NCI-H1105 (cell line): ENCODE measurements at regions not wholly inside any gene's neighbourhood (a gene's known extent, or its start where the extent isn't known, plus 50 kb on each side); places are given as distances from the start of the nearest gene placed in this dataset.

Experiments used
- DNase-seq: peaks from one replicate; lab custom pipeline; 2025; lab: John Stamatoyannopoulos, UW

DNA sequence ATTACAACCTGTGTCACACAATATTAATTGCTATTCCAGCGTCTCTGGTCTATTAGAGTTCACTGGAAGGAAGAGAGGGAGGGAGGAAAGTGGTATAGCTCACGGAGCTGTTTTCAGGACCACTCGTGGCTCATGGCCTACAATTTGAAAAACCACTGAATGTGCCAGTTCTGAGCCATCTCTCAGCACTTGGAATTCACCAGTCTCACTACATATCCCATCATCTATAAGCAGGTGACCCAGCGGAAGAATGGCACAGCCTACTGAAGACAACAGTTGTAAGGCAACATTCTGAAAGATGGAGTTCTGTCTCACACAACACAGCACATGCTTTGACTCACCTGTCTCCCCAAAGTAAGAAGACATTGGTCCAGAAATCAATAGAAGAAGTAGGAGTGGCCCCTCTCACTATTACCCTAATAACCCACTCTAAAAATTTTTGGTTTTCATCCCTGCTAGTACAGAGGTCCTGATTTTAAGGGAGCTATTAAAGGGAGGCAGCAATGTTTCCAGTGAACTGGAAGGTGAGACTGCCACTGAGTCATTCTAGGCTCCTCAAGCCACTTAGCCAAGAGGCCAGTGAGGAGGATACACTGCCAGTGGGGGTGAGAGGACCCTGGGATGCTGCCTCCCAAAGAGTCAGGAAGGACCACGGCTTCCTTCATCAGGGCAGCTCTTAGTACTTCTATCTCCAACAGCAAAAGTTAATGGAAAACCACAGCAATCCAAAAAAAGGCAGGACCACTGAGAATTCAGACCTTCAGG lies 50.0 kb upstream of the DOCK9 start:
- DNase-seq, result no peak

DNA sequence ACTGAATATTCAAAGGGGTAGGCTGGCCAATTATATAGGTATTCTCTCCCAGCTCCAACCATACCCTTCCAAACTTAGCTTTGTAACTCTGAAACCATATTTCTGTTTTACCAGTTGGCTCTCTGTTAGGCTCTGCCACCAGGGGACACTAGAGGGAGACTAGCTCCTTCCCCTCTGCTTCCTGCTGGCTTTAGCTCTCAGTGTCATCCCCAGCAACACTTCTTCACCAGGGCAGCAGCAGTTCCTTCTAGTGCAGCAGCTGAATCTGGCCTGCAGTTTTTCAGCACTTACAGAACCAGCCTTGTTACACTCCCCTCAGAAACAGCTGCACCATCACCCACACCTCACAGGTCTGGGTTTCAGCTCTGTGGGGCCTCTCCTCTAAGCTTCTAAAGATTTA lies 51.0 kb upstream of the DOCK9 start:
- no peak for DNase-seq

DNA sequence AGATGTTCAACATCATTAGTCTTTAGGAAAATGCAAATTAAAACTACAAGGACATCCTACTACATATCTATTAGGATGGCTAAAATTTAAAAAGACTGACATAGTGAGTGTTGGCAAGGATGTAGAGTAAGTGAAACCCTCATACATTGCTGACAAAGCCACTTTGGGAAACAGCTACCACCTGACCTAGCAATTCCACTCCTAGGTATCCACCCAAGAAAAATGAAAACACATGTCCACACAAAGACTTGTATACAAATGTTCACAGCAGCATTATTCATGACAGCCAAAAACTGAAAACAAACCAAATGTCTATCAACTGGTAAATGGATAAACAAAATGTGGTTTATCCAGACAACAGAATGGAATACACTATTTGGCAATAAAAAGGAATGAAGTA lies 51.7 kb upstream of the DOCK9 start:
- DNase-seq, result no peak

DNA sequence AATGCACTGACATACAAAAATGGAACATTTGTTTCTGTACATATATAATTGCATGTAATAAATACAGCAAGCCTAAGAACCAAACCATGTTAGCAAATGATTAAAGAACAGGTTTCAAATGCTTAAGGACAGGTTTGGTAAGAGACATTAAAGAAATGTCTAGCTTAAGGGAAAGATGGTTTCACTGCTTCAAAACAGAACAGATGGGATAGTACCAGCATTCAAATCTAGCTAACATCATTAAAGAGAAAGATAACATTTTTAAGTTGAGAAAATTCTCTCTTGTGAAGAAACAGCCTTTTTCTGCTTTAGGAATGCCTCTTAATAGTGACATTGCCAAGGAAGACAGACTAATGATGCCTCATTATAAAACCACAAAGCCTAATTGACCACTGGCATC lies 52.5 kb upstream of the DOCK9 start:
- no peak for DNase-seq

DNA sequence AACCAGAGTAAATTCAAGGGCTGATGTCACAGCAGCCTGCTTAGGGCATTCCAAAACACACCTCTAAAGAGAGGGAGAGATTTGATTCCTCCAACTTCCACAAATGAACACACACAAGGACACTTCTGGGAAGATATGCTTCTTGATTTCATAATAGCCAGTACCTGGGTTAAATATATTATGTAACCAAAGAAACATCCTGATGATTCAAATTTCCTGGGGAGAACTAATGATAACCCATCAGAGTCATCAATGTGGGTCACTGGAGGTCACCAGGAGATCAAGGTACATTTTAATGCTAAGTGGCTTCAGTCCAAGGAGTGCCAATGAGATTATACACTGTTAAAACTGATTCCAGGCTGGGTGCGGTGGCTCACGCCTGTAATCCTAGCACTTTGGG lies 54.0 kb upstream of the DOCK9 start:
- DNase-seq, result no peak

DNA sequence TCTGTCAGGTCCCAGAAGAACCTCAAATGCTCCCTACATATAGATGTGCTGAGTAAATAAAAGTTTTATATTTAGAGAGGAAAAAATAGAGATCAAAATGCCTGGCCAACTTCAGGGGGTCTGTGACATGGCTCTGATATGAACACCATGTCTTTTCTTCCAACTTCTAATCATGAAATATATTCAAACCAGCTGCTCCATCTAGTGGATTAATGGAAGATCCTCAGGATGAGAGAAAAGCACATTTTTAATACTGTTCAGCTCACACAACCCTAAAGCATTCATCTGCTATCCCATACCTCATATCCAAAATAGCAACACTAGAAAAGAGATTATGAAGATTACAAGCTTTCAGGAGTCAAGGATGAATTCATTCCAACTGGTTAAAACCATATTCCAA lies 56.0 kb upstream of the DOCK9 start:
- DNase-seq, result no peak

DNA sequence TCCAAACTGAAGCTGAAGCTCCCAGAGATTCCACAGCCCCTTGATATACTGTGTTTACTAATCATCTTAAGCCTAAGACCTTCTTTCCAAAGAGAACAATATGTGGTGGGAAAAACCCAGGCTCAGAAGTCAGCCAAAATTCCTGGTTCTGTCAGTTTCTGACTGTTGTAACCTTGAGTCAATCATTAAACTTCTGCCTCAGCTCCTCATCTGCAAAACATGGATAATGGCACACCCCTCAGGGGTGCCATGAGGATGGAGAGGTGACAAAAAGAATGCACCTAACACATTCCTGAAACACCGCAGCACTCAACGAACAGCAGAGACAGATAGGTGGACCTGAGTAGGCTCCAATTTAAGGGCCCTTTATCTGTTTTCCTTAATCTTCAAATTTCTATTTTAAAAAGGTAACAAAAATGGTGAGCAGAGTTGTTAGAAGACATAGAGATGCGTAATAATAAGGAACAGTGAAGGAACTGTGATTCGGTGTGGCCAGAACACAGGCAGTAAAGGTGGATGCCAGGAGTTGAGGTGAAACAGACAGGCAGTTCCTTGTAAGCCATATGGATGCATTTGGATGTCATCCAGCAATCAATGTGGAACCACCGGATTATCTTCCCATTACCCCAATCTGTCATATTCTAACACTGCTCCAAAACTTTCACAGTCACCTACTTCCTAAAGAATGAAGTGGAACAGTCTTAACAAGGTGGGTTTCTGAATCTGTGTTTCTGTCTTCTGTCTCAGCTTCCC lies 56.6 kb upstream of the DOCK9 start:
- no peak for DNase-seq

DNA sequence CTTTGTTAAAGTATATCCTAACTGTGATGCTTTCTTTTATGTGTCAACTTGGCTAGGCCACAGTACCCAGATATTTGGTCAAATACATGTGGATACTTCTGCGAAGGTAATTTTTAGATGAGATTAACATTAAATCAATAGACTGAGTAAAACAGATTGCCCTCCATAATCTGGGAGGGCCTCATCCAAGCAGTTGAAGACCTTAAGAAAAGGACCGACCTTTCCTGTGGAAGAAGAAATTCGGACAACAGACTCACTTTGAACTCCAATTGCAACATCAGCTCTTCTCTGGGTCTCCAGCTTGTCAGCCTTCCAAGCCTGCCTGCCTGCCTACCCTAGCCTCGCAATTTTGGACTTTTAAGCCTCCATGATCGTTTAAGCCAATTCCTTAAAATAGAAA lies 57.9 kb upstream of the DOCK9 start:
- no peak for DNase-seq

DNA sequence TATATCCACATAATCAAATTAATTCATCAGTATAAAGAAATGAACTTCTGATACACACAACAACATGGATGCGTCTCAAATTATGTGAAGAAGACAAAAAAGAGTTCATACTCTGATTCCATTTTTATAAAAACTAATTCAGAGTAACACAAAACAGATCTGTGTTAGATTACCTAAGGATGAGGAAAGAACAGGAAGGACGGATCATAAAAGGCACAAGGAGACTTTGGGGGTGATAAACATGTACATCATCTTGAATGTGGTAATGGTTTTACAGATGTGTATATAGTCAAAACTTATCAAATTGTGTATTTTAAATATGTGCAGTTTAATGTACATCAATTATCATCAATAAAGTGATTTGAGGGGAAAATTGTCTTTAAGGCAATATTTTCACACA lies 59.9 kb upstream of the DOCK9 start:
- no peak for DNase-seq

DNA sequence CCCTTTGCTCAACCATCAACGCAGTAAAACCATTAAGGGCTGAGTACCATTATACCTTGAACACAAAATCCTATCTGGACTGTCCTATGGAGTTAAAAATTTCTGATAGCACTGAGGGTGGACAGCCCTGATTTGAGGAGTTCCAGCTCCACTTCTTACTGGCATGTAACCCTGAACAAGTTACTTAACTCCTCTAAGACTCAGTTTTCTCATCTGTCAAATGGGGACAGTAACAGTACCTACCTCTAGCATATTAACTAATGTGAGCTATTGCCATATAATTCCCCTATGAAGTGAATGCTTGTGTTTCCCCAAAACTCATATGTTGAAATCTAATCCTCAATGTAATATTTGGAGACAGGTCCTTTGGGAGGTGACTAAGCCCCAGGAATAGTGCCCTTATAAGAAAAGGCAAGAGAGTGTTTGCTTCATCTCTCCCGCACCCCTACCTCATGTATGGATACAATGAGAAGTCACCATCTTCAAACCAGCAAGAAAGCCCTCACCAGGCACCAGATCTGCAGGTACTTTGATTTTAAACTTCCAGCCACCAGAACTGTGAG lies 61.9 kb upstream of the DOCK9 start:
- DNase-seq, result no peak

DNA sequence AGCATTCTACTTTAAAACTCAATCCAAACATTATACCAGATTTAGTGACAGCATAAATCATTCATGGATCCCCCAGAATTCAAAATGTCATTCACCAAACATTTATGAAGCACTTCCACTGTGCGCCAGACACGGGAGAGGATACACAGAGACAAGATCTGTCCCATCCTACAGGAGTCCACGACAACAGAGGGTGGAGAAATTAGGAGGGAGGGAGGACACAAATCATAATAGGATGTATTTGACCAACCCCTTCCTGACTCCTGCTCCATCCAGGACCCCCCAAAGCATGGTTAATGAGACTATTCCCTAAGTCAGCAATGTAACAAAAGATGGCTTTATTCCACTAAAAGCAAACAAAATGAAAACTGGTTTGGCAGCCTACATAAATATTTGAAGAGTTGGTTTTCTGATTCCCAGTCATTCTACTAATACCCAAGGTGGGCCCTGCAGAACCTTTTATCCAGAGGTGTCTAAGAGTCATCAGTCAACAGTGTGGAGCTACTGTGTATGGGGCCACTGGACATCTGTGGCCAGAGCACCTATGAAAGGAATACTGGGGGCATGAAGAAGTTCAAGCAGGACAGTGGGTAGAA lies 62.8 kb upstream of the DOCK9 start:
- no peak for DNase-seq

DNA sequence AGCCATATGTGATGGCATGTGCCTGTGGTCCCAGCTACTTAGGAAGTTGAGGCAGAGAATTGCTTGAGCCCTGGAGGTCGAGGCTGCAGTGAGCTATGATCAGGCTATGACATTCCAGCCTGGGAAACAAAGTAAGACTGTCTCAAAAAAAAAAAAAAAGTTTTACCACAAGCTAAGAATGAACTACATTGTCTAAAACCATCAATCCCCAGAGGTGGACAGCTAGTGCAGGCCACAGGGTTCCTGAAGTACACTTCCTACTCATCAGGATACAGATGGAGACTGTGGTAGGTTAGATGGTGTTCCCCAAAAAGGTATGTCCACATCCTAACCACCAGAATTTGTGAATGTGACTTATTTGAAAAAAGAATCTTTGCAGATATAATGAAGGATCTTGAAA lies 63.5 kb upstream of the DOCK9 start:
- no peak for DNase-seq

DNA sequence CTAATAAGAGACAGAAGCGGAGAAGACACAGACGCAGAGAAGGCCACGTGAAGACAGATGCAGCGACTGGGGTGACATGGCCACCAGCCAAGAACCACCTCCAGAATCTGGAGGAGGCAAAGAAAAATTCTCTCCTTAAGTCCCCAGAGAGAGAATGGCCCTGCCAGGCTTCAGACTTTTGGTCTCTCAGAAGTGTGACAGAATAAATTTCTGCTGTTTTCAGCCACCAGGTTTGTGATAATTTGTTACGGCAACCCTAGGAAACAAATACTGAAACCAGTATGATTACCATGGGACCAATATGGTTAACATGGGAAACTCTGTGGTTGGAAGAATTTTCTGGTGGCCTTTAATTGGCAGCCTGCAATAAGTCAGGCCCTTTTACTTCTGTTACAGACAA lies 63.9 kb upstream of the DOCK9 start:
- no peak for DNase-seq

DNA sequence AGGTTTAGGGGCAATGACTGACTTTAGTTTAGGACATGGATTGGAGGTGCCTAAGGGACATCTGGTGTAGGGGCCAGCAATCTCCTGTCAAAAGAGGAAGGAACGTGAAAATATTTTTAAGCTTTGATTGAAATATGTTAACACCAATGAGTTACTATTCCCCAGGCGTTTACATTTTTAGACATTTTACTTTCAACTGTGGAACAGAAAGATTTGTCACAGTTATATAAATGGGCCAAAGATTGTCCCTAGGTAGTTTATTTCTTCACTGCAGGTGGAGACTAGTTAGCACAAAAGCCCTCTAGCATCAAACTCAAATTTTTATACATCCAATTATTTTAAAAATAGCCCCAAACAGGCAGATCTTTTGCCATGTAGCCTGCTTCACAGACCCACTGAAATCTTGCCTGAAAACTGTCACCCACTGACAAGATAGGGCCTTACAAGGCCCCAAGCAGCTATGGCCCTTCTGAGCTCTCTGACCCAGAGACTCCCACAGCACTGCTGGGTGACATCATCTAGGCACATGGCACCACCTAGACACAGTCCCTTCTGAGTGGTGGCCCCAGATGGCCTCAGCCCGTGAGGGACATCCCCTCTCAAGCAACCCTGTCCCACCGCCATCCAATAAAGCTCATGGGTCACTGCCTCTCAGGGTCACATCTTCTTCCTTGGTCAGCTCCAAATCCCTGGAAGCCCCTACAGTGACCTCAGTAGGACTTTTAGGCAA lies 64.8 kb upstream of the DOCK9 start:
- DNase-seq, result no peak

DNA sequence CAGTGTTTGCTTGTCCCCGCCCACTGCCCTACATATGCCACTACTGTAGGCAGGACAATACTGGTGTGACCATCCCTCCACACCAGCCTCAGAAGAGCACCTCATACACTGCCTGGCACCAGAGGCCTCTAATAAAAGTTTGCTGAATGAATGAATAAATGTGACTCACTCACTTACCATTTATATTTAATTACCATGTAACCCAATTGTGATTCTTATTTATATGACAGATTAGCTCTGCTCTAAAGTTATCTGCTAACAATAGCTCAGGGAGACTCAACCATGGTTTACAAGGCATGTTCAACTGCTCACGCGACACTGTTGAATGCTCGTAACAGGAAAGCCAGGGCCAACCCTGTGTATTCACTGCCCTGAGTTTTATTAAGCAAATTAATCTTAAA lies 66.0 kb upstream of the DOCK9 start:
- DNase-seq, result no peak

DNA sequence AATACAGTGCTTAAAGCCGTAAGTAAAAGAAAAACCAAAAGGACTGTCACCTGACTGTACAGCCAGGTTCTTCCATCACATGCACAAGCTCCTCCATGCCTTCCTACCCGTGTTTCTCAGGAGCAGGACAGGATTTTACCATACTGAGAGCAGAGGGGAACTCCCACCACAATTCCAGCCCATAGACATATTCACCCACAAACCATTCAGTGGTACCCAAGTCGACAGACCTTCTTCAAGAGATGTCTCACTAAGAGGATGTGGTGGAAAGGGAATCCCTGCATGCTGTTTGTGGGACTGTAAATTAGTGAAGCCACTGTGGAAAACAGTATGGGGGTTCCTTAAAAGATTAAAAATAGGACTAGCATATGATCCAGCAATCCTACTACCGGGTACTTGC lies 66.9 kb upstream of the DOCK9 start:
- DNase-seq, result no peak

DNA sequence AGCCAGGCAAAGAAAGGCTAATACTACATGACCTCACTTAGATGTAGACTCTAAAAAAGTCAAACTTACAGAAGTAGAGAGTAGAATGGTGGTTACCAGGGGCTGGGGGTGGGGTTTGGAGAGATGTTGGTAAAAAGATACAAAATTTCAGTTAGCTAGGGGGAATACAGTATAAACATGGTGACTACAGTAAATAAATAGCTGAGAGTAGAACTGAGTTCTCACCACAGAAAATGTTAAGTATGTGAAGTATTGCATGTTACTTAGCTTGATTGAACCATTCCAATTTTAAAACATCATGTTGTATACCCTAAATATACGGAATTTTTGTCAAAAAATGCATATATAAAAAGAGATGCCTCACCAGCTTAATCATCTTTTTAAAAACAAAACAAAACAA lies 67.5 kb upstream of the DOCK9 start:
- no peak for DNase-seq

DNA sequence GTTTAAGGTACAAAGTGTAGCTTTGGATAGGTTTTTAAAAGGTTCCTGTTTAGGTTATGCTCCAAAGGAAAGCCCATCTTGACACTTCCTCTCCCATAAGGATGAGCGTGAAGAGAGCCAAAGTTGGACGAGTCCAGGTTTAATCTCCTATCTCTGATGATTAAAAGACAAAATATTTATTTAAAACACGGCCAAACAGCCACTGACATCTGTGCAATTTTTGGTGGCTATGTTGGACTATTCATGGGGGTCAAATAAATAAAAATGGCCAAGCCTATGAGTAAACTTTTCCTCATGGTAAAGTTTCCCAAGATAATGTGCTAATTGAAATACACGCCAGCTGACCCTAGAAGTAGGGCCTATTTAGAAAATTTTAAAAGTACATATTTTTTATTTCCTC lies 69.0 kb upstream of the DOCK9 start:
- no peak for DNase-seq

DNA sequence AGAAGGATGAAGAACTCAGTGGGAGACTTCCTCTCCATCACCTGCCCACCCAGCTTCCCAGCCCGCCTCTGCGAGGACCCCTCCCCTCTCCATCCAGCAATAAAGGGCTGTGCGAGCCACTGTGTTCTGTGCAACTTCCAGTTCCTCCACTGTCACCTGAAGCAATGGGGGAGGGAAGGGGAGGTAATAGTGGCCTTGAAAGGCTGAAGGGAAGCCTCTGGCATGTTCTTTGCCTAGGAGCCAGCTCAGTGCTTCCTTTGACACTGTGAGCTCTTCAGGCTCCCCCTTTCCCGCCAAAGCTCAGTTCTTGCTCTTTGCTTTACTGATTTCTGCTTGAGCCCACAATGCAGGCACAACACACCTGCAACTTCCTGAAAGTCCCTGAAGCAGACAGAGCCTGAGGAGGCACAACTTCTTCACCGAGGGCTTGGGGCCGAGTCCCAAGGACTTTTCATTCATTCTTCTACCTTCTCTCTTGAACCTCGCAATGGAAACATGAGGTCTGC lies 73.2 kb upstream of the DOCK9 start:
- no peak for DNase-seq

DNA sequence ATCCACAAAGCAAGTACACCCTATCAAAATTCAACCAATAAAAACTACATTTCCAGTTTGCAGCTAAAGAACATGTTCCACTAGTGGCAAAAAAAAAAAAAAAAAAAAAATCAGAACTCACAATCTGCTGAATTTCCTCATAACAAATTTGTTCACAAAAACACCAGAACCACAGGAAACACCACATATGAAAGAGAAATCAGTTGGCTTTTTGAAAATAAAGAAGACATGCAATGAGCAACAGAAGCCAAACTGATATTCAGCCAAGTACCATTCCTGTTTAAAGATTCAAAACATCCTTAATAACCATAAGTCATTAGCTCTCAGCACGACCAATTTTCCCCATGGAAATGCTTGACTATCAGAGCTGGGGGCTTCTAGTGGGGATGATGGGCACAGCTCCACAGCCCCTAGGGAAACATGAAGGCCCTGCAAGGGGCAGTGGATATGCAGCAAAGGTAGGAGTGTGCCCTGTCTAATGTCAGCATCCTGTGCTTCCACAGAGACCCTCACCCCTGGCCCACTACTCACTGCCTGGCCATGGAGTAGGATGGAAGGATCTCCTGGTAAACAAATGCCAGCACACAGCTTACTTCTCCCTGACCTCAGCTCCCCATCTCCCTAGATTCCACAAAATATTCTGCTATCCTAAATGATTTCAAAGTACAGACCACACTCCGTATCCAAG lies 74.0 kb upstream of the DOCK9 start:
- DNase-seq, result no peak

DNA sequence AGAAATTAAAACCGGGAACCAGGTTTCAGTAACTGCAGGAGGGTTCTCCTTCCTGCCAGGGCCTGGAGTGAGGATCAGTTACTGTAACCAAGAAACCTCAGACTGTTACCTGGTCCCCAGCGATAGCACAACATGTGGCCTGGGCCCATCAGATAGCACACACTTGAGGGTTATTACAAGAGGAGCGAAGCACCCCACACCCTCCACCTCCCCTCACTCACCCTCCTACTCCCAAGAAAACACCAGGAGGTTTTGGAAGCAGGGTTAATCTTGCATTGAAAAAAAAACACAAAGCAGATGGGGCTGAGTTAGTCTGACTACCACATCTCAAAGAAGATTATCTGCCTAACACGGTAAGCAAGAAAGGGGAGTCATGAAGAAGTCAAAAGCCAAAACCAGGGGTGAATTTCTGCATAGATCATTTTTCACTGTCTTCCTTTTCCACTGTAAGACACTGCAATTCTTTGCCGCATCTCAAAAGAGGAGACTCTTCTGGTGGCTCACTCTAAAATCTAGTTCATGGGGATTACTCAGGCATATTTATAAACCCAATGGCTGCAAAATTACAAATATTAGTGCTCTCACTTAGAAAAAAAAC lies 75.9 kb upstream of the DOCK9 start:
- DNase-seq, result no peak
